SU-DHL-6 (cell line): ENCODE measurements at regions not wholly inside any gene's neighbourhood (a gene's known extent, or its start where the extent isn't known, plus 50 kb on each side); places are given as distances from the start of the nearest gene placed in this dataset.

Experiments used
- EZH2phosphoT487 ChIP-seq: fragments of 200-600 bp; sonication (generic), shearing (Covaris generic); conservative IDR thresholded peaks from 2 replicates; pipeline ENCODE4 v1.6.1; 2018; ENCODE audit warnings: mild to moderate bottlenecking, antibody characterized with exemption, low read length, moderate library complexity, mixed read lengths
- TF ChIP-seq, protein P1 (sequence below): fragments of 200-600 bp; sonication (generic); IDR thresholded peaks from one replicate; pipeline ENCODE4 v1.5.1; 2017; ENCODE audit warnings: antibody characterized with exemption, mild to moderate bottlenecking, low read length, moderate library complexity; ENCODE audit not compliant: insufficient read depth, poor library complexity, severe bottlenecking

DNA sequence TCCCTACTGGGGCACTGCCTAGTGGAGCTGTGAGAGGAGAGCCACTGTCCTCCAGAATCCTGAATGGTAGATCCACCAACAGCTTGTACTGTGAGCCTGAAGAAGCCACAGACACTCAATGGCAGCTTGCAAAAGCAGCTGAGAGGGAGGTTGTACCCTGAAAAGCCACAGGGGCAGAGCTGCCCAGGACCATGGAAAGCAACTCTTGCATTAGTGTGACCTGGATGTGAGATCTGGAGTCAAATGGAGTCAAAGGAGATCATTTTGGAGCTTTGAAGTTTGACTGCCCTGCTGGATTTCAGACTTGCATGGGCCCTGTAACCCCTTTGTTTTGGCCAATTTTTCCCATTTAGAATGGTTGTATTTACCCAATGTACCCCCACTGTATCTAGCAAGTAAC lies 871.4 kb upstream of the PRMT6 start:
- TF ChIP-seq, protein P1, sequence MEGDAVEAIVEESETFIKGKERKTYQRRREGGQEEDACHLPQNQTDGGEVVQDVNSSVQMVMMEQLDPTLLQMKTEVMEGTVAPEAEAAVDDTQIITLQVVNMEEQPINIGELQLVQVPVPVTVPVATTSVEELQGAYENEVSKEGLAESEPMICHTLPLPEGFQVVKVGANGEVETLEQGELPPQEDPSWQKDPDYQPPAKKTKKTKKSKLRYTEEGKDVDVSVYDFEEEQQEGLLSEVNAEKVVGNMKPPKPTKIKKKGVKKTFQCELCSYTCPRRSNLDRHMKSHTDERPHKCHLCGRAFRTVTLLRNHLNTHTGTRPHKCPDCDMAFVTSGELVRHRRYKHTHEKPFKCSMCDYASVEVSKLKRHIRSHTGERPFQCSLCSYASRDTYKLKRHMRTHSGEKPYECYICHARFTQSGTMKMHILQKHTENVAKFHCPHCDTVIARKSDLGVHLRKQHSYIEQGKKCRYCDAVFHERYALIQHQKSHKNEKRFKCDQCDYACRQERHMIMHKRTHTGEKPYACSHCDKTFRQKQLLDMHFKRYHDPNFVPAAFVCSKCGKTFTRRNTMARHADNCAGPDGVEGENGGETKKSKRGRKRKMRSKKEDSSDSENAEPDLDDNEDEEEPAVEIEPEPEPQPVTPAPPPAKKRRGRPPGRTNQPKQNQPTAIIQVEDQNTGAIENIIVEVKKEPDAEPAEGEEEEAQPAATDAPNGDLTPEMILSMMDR, result no peak
- no peak for TF ChIP-seq EZH2phosphoT487
